OCI-LY7 (cell line): ENCODE measurements at regions not wholly inside any gene's neighbourhood (a gene's known extent, or its start where the extent isn't known, plus 50 kb on each side); places are given as distances from the start of the nearest gene placed in this dataset.

ENCODE experiments used
- CTCF ChIP-seq: fragments of 200-600 bp; sonication (generic); conservative IDR thresholded peaks from 2 replicates; pipeline ENCODE4 v1.5.1; 2014; ENCODE audit warnings: mild to moderate bottlenecking, antibody characterized with exemption, low read length, moderate library complexity, mixed read lengths
- EZH2phosphoT487 ChIP-seq: fragments of 200-600 bp; sonication (generic); IDR thresholded peaks from 2 replicates; pipeline ENCODE4 v1.6.1; 2018; ENCODE audit warnings: low read depth, borderline replicate concordance, mild to moderate bottlenecking, mixed run types, antibody characterized with exemption, low read length, moderate library complexity, mixed read lengths

GRCh38 chr4:14834382-14834781 lies 167.9 kb upstream of the CPEB2 start:
- TF ChIP-seq CTCF (no peak), EZH2phosphoT487 (no peak)
